Panc1 (cell line): ENCODE measurements at regions not wholly inside any gene's neighbourhood (a gene's known extent, or its start where the extent isn't known, plus 50 kb on each side); places are given as distances from the start of the nearest gene placed in this dataset.

Source experiments
- CTCF ChIP-seq: fragments of 450-650 bp; IDR thresholded peaks from 2 replicates; pipeline ENCODE4 v1.5.1; 2017; ENCODE audit warnings: mild to moderate bottlenecking
- POLR2AphosphoS5 ChIP-seq: IDR thresholded peaks from 2 replicates; pipeline ENCODE4 v1.6.1; 2012; ENCODE audit warnings: mild to moderate bottlenecking, low read depth, low read length, moderate library complexity
- REST ChIP-seq, 2 experiments: IDR thresholded peaks; 2 replicates each; pipeline ENCODE4 v1.6.1; 2011 to 2012; ENCODE audit warnings: low read depth in 2 of 2, control low read depth in 1 of 2, low read length in 1 of 2, mild to moderate bottlenecking in 1 of 2, moderate library complexity in 1 of 2; ENCODE audit not compliant: insufficient read depth in 1 of 2
- SIN3A ChIP-seq: IDR thresholded peaks from 2 replicates; pipeline ENCODE4 v1.6.1; 2012; ENCODE audit warnings: low read depth, mild to moderate bottlenecking, low read length, moderate library complexity, borderline replicate concordance; ENCODE audit not compliant: insufficient read depth

GRCh38 chr4:36508394-36508793 is 227.0 kb downstream of the DTHD1 start:
- TF ChIP-seq POLR2AphosphoS5, result no peak
- no peak for TF ChIP-seq CTCF
- no peak for TF ChIP-seq SIN3A
- TF ChIP-seq REST (IDR thresholded peaks at IDR 0.05; ENCODE audit: insufficient read depth in 1 of 2, low read depth in 2 of 2, low read length in 1 of 2), result no peak
